Mucosa of stomach (tissue), 1 donor: ENCODE measurements at regions not wholly inside any gene's neighbourhood (a gene's known extent, or its start where the extent isn't known, plus 50 kb on each side); places are given as distances from the start of the nearest gene placed in this dataset.
"Not testable (repeated sequence)": the region's sequence is repeated elsewhere in the genome, so short reads cannot be mapped to it uniquely, and the experiment has no call there.

Experiments used
- H3K27me3 ChIP-seq: one replicate; pipeline ENCODE4 v1.7.0; 2013; ENCODE audit warnings: mild to moderate bottlenecking, low read length; ENCODE audit not compliant: control insufficient read depth, insufficient read depth
- H3K36me3 ChIP-seq: one replicate; pipeline ENCODE4 v1.7.0; 2013; ENCODE audit warnings: low read length; ENCODE audit not compliant: control insufficient read depth, insufficient read depth
- H3K4me1 ChIP-seq: one replicate; pipeline ENCODE4 v1.7.0; 2013; ENCODE audit warnings: mild to moderate bottlenecking, low read length; ENCODE audit not compliant: control insufficient read depth, insufficient read depth
- H3K4me3 ChIP-seq: one replicate; pipeline ENCODE4 v1.7.0; 2013; ENCODE audit warnings: low read length
- H3K9ac ChIP-seq: one replicate; pipeline ENCODE4 v1.7.0; 2013; ENCODE audit warnings: mild to moderate bottlenecking, low read length, moderate library complexity
- H3K9me3 ChIP-seq: one replicate; pipeline ENCODE4 v1.7.0; 2013; ENCODE audit warnings: mild to moderate bottlenecking, low read length, moderate library complexity; ENCODE audit not compliant: control insufficient read depth
- donor health status: Pancreatic carcinoma.

DNA sequence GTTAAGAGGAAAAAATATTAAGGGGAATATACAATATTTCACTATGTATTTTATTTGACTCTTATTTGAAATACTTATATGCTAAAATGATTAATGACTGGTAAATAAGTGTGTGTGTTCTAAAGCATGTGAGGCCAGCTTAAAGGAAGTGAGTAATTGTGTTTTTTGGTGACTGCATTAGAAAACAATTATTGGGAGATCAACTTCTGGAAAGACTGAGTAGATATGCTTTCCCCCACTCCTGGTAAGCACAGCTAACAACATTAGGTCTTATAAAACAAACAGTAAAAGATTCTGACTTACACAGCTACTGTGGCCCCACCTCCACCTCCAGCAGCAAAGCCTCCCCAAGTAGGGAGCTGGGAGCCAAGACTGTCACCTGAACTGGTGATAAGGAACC, 403.0 kb downstream of the SRGAP2C start:
- H3K9ac ChIP-seq, result no peak overlapping the region
- no peaks in the 10 kb centered on the region for H3K36me3 ChIP-seq
- no peak overlapping the region for H3K4me3 ChIP-seq
- H3K9me3 ChIP-seq, result no peaks in the 10 kb centered on the region
- H3K27me3 ChIP-seq, result no peaks in the 10 kb centered on the region
- H3K4me1 ChIP-seq, result peaks cover 16% of the 10 kb centered on the region

GRCh38 chr1:121594096-121594495, 409.3 kb downstream of the SRGAP2C start:
- Histone ChIP-seq H3K36me3 (no peaks in the 10 kb centered on the region), H3K27me3 (no peaks in the 10 kb centered on the region), H3K4me3 (no peak overlapping the region), H3K9ac (no peak overlapping the region), H3K4me1 (no peaks in the 10 kb centered on the region), H3K9me3 (no peaks in the 10 kb centered on the region)

DNA sequence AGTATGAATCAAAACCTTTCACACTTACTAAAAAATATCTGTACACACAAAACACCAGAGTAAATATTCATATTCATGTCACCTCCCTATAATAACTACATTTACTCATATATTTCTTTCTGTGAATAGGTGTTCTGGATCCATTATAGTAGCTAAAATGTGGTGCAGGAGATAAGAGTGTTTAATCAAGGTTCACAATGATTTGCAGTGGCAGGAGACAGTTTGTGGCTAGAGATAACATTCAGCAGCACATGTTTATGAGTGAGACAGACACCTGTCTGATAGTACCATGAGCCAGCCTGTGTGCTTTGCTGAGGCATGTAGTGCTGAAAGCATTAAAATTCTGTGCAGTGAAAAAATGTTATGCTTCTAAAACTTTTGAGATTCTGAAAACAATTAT, 410.3 kb downstream of the SRGAP2C start:
- Histone ChIP-seq H3K4me1 (no peaks in the 10 kb centered on the region), H3K36me3 (no peaks in the 10 kb centered on the region), H3K9ac (no peak overlapping the region), H3K4me3 (no peak overlapping the region), H3K9me3 (no peaks in the 10 kb centered on the region), H3K27me3 (no peaks in the 10 kb centered on the region)

- H3K9ac ChIP-seq, H3K9me3 ChIP-seq, H3K4me1 ChIP-seq: not testable (repeated sequence)
These were observed 420.2 kb downstream of the SRGAP2C start for GRCh38 chr1:121604843-121605444.

GRCh38 chr1:121607499-121607898, 422.7 kb downstream of the SRGAP2C start:
- not testable (repeated sequence) for H3K36me3 ChIP-seq, H3K9ac ChIP-seq, H3K4me3 ChIP-seq, H3K27me3 ChIP-seq, H3K9me3 ChIP-seq, H3K4me1 ChIP-seq

More at GRCh38 chr1:121604843-121605444, 420.2 kb downstream of the SRGAP2C start:
- H3K27me3 ChIP-seq, H3K4me3 ChIP-seq, H3K36me3 ChIP-seq: not testable (repeated sequence)
